ENCODE measurements at regions not wholly inside any gene's neighbourhood (a gene's known extent, or its start where the extent isn't known, plus 50 kb on each side); places are given as distances from the start of the nearest gene placed in this dataset.

GRCh38 chr9:28781481-28781880 is 1208.2 kb upstream of the C9orf72 start:
- H3K79me2 ChIP-seq (ENCODE audit: control insufficient read depth, insufficient read depth, low read length), result no peaks in the 10 kb centered on the region
- TF ChIP-seq MYC (IDR thresholded peaks at IDR 0.05; ENCODE audit: low read depth, low read length) (no peak), FOS (IDR thresholded peaks at IDR 0.05; ENCODE audit: borderline replicate concordance, insufficient read depth, low read length) (no peak), GATA2 (IDR thresholded peaks at IDR 0.05; ENCODE audit: insufficient read depth, insufficient read length, low read depth, low read length) (no peak), MAX (IDR thresholded peaks at IDR 0.05; ENCODE audit: insufficient read depth, insufficient read length) (no peak), EZH2 (IDR thresholded peaks at IDR 0.05; ENCODE audit: borderline replicate concordance, low read depth, low read length, severe bottlenecking) (no peak), POLR2A (IDR thresholded peaks at IDR 0.05; ENCODE audit: low read depth, low read length) (no peak), POLR2AphosphoS5 (IDR thresholded peaks at IDR 0.05; ENCODE audit: insufficient read depth, low read depth, low read length) (no peak), CTCF (IDR thresholded peaks at IDR 0.05; ENCODE audit: extremely low read depth in 1 of 2, insufficient read depth in 1 of 2, low read depth in 1 of 2, low read length in 2 of 2) (no peak), JUN (IDR thresholded peaks at IDR 0.05; ENCODE audit: borderline replicate concordance, insufficient read depth, insufficient read length, low read depth) (no peak)
- DNase-seq (ENCODE audit: low read depth, low spot score) (no peak), FAIRE-seq (no peak)
- BruUV-seq (replicated peaks), result no TSS peak
- H3K36me3 ChIP-seq (ENCODE audit: control insufficient read depth in 2 of 2, extremely low read depth in 1 of 2, insufficient read depth in 2 of 2, low read length in 2 of 2), result no peaks in the 10 kb centered on the region
- dilution Hi-C loops (cut with MboI; ENCODE audit: extremely low pct_ligation_motif_present, low sequenced_read_pairs) (no loop called here), intact Hi-C loops (cut with micrococcal nuclease) (no loop called here)
- H3K9me3 ChIP-seq (replicated peaks; ENCODE audit: control insufficient read depth, insufficient read depth, low read length), result no peaks in the 10 kb centered on the region
- no peak overlapping the region for H3K4me3 ChIP-seq (replicated peaks in 1 of 3; ENCODE audit: insufficient read depth in 1 of 3, low read depth in 1 of 3, low read length in 3 of 3)
- H2AFZ ChIP-seq (ENCODE audit: low read depth, low read length), result no peak overlapping the region
- H3K27me3 ChIP-seq (ENCODE audit: control insufficient read depth in 2 of 2, insufficient read depth in 2 of 2, low read length in 2 of 2), result no peaks in the 10 kb centered on the region
- H3K9ac ChIP-seq (replicated peaks; ENCODE audit: extremely low read depth, insufficient read depth, low read length), result no peak overlapping the region
- CTCF ChIA-PET, result no interaction called here
- POLR2A ChIA-PET, result no interaction called here
- H4K20me1 ChIP-seq (replicated peaks; ENCODE audit: control insufficient read depth, extremely low read depth, insufficient read depth, low read length), result no peaks in the 10 kb centered on the region
- H3K9me1 ChIP-seq (replicated peaks; ENCODE audit: control insufficient read depth, extremely low read depth, insufficient read depth, low read length), result no peaks in the 10 kb centered on the region
- no peaks in the 10 kb centered on the region for H3K4me1 ChIP-seq (ENCODE audit: control insufficient read depth, extremely low read depth, insufficient read depth, low read length)
- H3K27ac ChIP-seq (ENCODE audit: insufficient read depth, low read depth, low read length), result no peak overlapping the region
- H3K4me2 ChIP-seq (ENCODE audit: insufficient read depth, low read length), result no peak overlapping the region
